ENCODE measurements at regions not wholly inside any gene's neighbourhood (a gene's known extent, or its start where the extent isn't known, plus 50 kb on each side); places are given as distances from the start of the nearest gene placed in this dataset.

DNA sequence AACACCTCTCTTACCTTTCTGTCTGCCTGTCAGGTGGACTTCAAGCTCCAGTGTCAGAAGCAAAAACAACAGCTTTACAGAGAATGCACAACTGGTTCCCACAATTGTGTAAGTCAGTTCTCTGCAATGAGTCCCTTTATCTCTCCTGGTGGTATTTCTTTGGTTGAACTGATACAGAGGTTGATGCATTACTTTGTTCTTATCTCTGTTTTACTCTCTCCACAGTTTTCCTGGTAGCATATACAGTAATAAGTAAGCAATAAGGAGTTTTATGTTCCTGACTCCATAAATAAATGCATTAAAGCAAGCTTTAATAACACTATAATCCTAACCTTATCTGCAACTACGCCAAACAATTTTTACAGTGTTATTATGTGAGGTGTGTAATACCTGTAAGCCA is 310.3 kb upstream of the GYPC start:
- no peaks in the 10 kb centered on the region for H3K36me3 ChIP-seq (ENCODE audit: insufficient read depth, low read length)
- TF ChIP-seq EZH2phosphoT487 (IDR thresholded peaks at IDR 0.05; ENCODE audit: borderline replicate concordance) = no peak
- TF ChIP-seq, protein P1, sequence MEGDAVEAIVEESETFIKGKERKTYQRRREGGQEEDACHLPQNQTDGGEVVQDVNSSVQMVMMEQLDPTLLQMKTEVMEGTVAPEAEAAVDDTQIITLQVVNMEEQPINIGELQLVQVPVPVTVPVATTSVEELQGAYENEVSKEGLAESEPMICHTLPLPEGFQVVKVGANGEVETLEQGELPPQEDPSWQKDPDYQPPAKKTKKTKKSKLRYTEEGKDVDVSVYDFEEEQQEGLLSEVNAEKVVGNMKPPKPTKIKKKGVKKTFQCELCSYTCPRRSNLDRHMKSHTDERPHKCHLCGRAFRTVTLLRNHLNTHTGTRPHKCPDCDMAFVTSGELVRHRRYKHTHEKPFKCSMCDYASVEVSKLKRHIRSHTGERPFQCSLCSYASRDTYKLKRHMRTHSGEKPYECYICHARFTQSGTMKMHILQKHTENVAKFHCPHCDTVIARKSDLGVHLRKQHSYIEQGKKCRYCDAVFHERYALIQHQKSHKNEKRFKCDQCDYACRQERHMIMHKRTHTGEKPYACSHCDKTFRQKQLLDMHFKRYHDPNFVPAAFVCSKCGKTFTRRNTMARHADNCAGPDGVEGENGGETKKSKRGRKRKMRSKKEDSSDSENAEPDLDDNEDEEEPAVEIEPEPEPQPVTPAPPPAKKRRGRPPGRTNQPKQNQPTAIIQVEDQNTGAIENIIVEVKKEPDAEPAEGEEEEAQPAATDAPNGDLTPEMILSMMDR (conservative IDR thresholded peaks at IDR 0.05; ENCODE audit: low read length) = no peak
- no peaks in the 10 kb centered on the region for H4K20me1 ChIP-seq (ENCODE audit: insufficient read depth, low read length, poor library complexity, severe bottlenecking)
- H3K27me3 ChIP-seq (ENCODE audit: insufficient read depth, low read length, poor library complexity, severe bottlenecking) = no peaks in the 10 kb centered on the region
- H3K9me2 ChIP-seq (replicated peaks; ENCODE audit: low read depth, low read length) = 0 out of 2 replicates have a peak, but pooled peaks cover 3% of the 10 kb centered on the region
- H3K4me2 ChIP-seq (ENCODE audit: low read depth, low read length, poor library complexity, severe bottlenecking) = no peak overlapping the region
- H3K4me3 ChIP-seq (ENCODE audit: low read length, poor library complexity, severe bottlenecking) = no peak overlapping the region
- H3K9ac ChIP-seq (ENCODE audit: low read depth, low read length, poor library complexity, severe bottlenecking) = no peak overlapping the region
- no peaks in the 10 kb centered on the region for H3K4me1 ChIP-seq (ENCODE audit: insufficient read depth, low read length, poor library complexity, severe bottlenecking)
- H2AFZ ChIP-seq (ENCODE audit: low read length) = no peak overlapping the region
- H3F3A ChIP-seq (ENCODE audit: low read depth) = no peaks in the 10 kb centered on the region
- no peaks in the 10 kb centered on the region for H3K9me3 ChIP-seq (ENCODE audit: insufficient read depth, low read depth, low read length)
- no peaks in the 10 kb centered on the region for H3K79me2 ChIP-seq (ENCODE audit: insufficient read depth, low read length)

DNA sequence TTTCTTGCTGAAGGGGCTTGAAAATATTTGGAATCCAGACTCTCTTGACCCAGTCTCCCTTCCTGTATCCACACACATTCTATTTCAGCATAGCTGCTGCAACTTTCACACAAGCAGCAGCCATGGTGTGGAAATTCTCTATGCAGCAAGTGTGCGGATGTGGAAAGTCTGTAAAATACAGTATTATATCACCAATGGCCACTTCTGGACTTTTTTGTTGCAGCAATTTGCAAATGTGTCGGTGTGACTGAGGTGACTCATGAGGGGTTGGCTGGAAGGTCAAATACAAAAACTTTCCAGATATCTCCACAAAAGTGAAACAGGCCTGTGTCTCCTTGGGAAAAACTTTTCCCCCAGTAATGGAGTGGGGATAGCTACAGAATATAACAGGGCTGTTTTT is 299.3 kb upstream of the GYPC start:
- Histone ChIP-seq H3K36me3 (ENCODE audit: insufficient read depth, low read length) (no peaks in the 10 kb centered on the region), H3K9ac (ENCODE audit: low read depth, low read length, poor library complexity, severe bottlenecking) (no peak overlapping the region), H2AFZ (ENCODE audit: low read length) (no peak overlapping the region), H3K4me2 (ENCODE audit: low read depth, low read length, poor library complexity, severe bottlenecking) (no peak overlapping the region), H3K9me3 (ENCODE audit: insufficient read depth, low read depth, low read length) (no peaks in the 10 kb centered on the region), H3K4me1 (ENCODE audit: insufficient read depth, low read length, poor library complexity, severe bottlenecking) (no peaks in the 10 kb centered on the region), H3K27me3 (ENCODE audit: insufficient read depth, low read length, poor library complexity, severe bottlenecking) (no peaks in the 10 kb centered on the region), H4K20me1 (ENCODE audit: insufficient read depth, low read length, poor library complexity, severe bottlenecking) (no peaks in the 10 kb centered on the region), H3K9me2 (replicated peaks; ENCODE audit: low read depth, low read length) (no peaks in the 10 kb centered on the region), H3K4me3 (ENCODE audit: low read length, poor library complexity, severe bottlenecking) (no peak overlapping the region), H3K79me2 (ENCODE audit: insufficient read depth, low read length) (no peaks in the 10 kb centered on the region), H3F3A (ENCODE audit: low read depth) (no peaks in the 10 kb centered on the region)
- TF ChIP-seq, protein P1 (conservative IDR thresholded peaks at IDR 0.05; ENCODE audit: low read length) = no peak
- TF ChIP-seq EZH2phosphoT487 (IDR thresholded peaks at IDR 0.05; ENCODE audit: borderline replicate concordance) = no peak

DNA sequence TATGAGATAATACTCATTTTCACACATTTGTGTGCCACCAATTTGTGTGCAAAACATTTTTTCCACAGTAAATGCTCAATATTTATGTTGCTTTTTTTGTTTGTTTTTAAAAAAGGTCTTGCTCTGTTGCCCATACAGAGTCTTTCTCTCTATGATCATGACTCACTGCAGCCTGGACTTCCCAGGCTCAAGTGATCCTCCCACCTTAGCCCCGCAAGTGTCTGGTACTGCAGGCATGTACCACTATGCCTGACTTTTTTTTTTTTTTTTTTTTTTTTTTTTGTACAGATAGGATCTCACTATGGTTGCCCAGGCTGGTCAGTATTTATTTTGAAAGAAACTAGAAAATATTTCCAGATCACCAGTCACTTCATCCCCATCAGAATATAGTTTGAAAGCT is 297.8 kb upstream of the GYPC start:
- H3K4me2 ChIP-seq (ENCODE audit: low read depth, low read length, poor library complexity, severe bottlenecking) = no peak overlapping the region
- no peaks in the 10 kb centered on the region for H3K9me3 ChIP-seq (ENCODE audit: insufficient read depth, low read depth, low read length)
- no peak overlapping the region for H3K4me3 ChIP-seq (ENCODE audit: low read length, poor library complexity, severe bottlenecking)
- no peaks in the 10 kb centered on the region for H3K27me3 ChIP-seq (ENCODE audit: insufficient read depth, low read length, poor library complexity, severe bottlenecking)
- H3K79me2 ChIP-seq (ENCODE audit: insufficient read depth, low read length) = no peaks in the 10 kb centered on the region
- no peaks in the 10 kb centered on the region for H4K20me1 ChIP-seq (ENCODE audit: insufficient read depth, low read length, poor library complexity, severe bottlenecking)
- no peaks in the 10 kb centered on the region for H3K9me2 ChIP-seq (replicated peaks; ENCODE audit: low read depth, low read length)
- H3K9ac ChIP-seq (ENCODE audit: low read depth, low read length, poor library complexity, severe bottlenecking) = no peak overlapping the region
- no peaks in the 10 kb centered on the region for H3F3A ChIP-seq (ENCODE audit: low read depth)
- H3K36me3 ChIP-seq (ENCODE audit: insufficient read depth, low read length) = no peaks in the 10 kb centered on the region
- TF ChIP-seq EZH2phosphoT487 (IDR thresholded peaks at IDR 0.05; ENCODE audit: borderline replicate concordance) = no peak
- TF ChIP-seq, protein P1 (conservative IDR thresholded peaks at IDR 0.05; ENCODE audit: low read length) = no peak
- no peaks in the 10 kb centered on the region for H3K4me1 ChIP-seq (ENCODE audit: insufficient read depth, low read length, poor library complexity, severe bottlenecking)
- H2AFZ ChIP-seq (ENCODE audit: low read length) = no peak overlapping the region

Measured in Loucy (cell line).